ENCODE measurements at regions not wholly inside any gene's neighbourhood (a gene's known extent, or its start where the extent isn't known, plus 50 kb on each side); places are given as distances from the start of the nearest gene placed in this dataset.

GRCh38 chr2:180554330-180554729 lies 426.1 kb upstream of the UBE2E3 start:
- no peaks in the 10 kb centered on the region for H3K4me1 ChIP-seq
- no peak for TF ChIP-seq POLR2AphosphoS5 (IDR thresholded peaks at IDR 0.05)
- TF ChIP-seq CTCF (IDR thresholded peaks at IDR 0.05) = no peak
- TF ChIP-seq POLR2A (IDR thresholded peaks at IDR 0.05) = no peak
- no peak for TF ChIP-seq EP300 (IDR thresholded peaks at IDR 0.05)
- intact Hi-C loops (cut with DNase I; ENCODE audit: low total_unique reads) = no loop called here
- DNase-seq = no peak
- no peaks in the 10 kb centered on the region for H3K27me3 ChIP-seq
- no peak overlapping the region for H3K27ac ChIP-seq
- H3K4me3 ChIP-seq = no peak overlapping the region
- H3K9me3 ChIP-seq = peaks cover 0 to 7% (median 0%) of the 10 kb centered on the region in 4 donors
- no peaks in the 10 kb centered on the region for H3K36me3 ChIP-seq

GRCh38 chr2:180553094-180553715 lies 427.2 kb upstream of the UBE2E3 start:
- no peak for TF ChIP-seq CTCF (IDR thresholded peaks at IDR 0.05)
- TF ChIP-seq EP300 (IDR thresholded peaks at IDR 0.05) = no peak
- TF ChIP-seq POLR2AphosphoS5 (IDR thresholded peaks at IDR 0.05) = no peak
- no peak for TF ChIP-seq POLR2A (IDR thresholded peaks at IDR 0.05)
- Histone ChIP-seq H3K27me3 (no peaks in the 10 kb centered on the region), H3K4me3 (no peak overlapping the region), H3K27ac (no peak overlapping the region), H3K9me3 (peaks cover 0 to 7% (median 0%) of the 10 kb centered on the region in 4 donors), H3K36me3 (no peaks in the 10 kb centered on the region), H3K4me1 (no peaks in the 10 kb centered on the region)
- intact Hi-C loops (cut with DNase I; ENCODE audit: low total_unique reads) = no loop called here
- DNase-seq = no peak

GRCh38 chr2:180542511-180542910 lies 437.9 kb upstream of the UBE2E3 start:
- H3K36me3 ChIP-seq = no peaks in the 10 kb centered on the region
- no peaks in the 10 kb centered on the region for H3K27me3 ChIP-seq
- TF ChIP-seq CTCF (IDR thresholded peaks at IDR 0.05) = no peak
- TF ChIP-seq POLR2A (IDR thresholded peaks at IDR 0.05) = no peak
- no peak for TF ChIP-seq EP300 (IDR thresholded peaks at IDR 0.05)
- TF ChIP-seq POLR2AphosphoS5 (IDR thresholded peaks at IDR 0.05) = no peak
- DNase-seq = no peak
- intact Hi-C loops (cut with DNase I; ENCODE audit: low total_unique reads) = no loop called here
- H3K4me1 ChIP-seq = no peaks in the 10 kb centered on the region
- H3K9me3 ChIP-seq = no peaks in the 10 kb centered on the region
- H3K27ac ChIP-seq = no peak overlapping the region
- H3K4me3 ChIP-seq = no peak overlapping the region

- Histone ChIP-seq H3K27ac (no peak overlapping the region), H3K36me3 (no peaks in the 10 kb centered on the region), H3K9me3 (no peaks in the 10 kb centered on the region), H3K4me1 (no peaks in the 10 kb centered on the region), H3K27me3 (no peaks in the 10 kb centered on the region), H3K4me3 (no peak overlapping the region)
- TF ChIP-seq EP300 (IDR thresholded peaks at IDR 0.05) = no peak
- TF ChIP-seq POLR2A (IDR thresholded peaks at IDR 0.05) = no peak
- no peak for TF ChIP-seq CTCF (IDR thresholded peaks at IDR 0.05)
- TF ChIP-seq POLR2AphosphoS5 (IDR thresholded peaks at IDR 0.05) = no peak
- 89 to 94% (median 91%) methylated on average over 8 of the region's 8 CpGs for WGBS, 5 donors
- intact Hi-C loops (cut with DNase I; ENCODE audit: low total_unique reads) = no loop called here
- no peak for DNase-seq
Observed at GRCh38 chr2:180540761-180541160, 439.6 kb upstream of the UBE2E3 start.
